A549 (cell line): ENCODE measurements at regions not wholly inside any gene's neighbourhood (a gene's known extent, or its start where the extent isn't known, plus 50 kb on each side); places are given as distances from the start of the nearest gene placed in this dataset.

Experiments used
- ATAC-seq, 2 experiments: fragments of 200-7000 bp in 1 of 2; fragments of >200 bp in 1 of 2; cut with Nextera tagmentation in 1 of 2; cut with Tn5 transposase in 1 of 2; 3 replicates each; pipeline versions ENCODE4 v1.8.0 to v1.9.1; 2018 to 2020; ENCODE audit warnings: mild to moderate bottlenecking in 1 of 2, moderate library complexity in 1 of 2
- CTCF ChIA-PET: fragments of 300-600 bp; sonication (Branson Sonifier 250); formaldehyde crosslinking; extraction: SDS; loops from one replicate; lab custom pipeline; 2021; ENCODE audit warnings: antibody characterized with exemption, inconsistent platforms; lab: Yijun Ruan, JAX
- POLR2A ChIA-PET: fragments of 350-600 bp; formaldehyde crosslinking; extraction: SDS; loops from one replicate; lab custom pipeline; 2021; ENCODE audit warnings: antibody characterized with exemption, inconsistent platforms; lab: Yijun Ruan, JAX
- DNase-seq, 2 experiments: peaks; one replicate each; pipeline versions ENCODE4 v3.0.0 to v3.0.0-alpha.2; 2011 to 2016; ENCODE audit warnings: low read depth in 1 of 2, low spot score in 1 of 2
- FAIRE-seq: peaks from 2 replicates; lab custom pipeline; 2011; peaks lifted over from hg19 to GRCh38; lab: Jason Lieb, UNC
- H3K27ac ChIP-seq, 2 experiments: fragments of >200 bp; sonication (Bioruptor Twin); formaldehyde crosslinking; 3 replicates each; pipeline ENCODE4 v1.5.1; 2016 to 2017
- H3K4me1 ChIP-seq: fragments of >200 bp; sonication (Bioruptor Twin); formaldehyde crosslinking; 3 replicates; pipeline ENCODE4 v1.6.1; 2016
- H3K4me2 ChIP-seq: fragments of >200 bp; sonication (Bioruptor Twin); formaldehyde crosslinking; 3 replicates; pipeline ENCODE4 v1.6.1; 2016
- H3K4me3 ChIP-seq: fragments of >200 bp; sonication (Bioruptor Twin); formaldehyde crosslinking; 3 replicates; pipeline ENCODE4 v1.5.1; 2016
- H3K9me3 ChIP-seq: fragments of >200 bp; sonication (Bioruptor Twin); formaldehyde crosslinking; 3 replicates; pipeline ENCODE4 v1.6.1; 2016
- BHLHE40 ChIP-seq: IDR thresholded peaks from 2 replicates; pipeline ENCODE4 v1.6.1; 2012; ENCODE audit warnings: low read depth, low read length, inconsistent platforms
- FOSL2 ChIP-seq, 2 experiments: fragments of 450-650 bp in 1 of 2; fragments of >200 bp in 1 of 2; sonication (Bioruptor Twin) in 1 of 2; formaldehyde crosslinking; IDR thresholded peaks; 2 replicates each; pipeline versions ENCODE4 v1.5.0 to v1.6.1; 2016 to 2020; ENCODE audit warnings: mild to moderate bottlenecking in 1 of 2, moderate library complexity in 1 of 2
- HDAC2 ChIP-seq: fragments of 200-600 bp; sonication (generic); IDR thresholded peaks from 2 replicates; pipeline ENCODE4 v1.6.1; 2016
- HES2 ChIP-seq: fragments of >200 bp; sonication (Bioruptor Twin); formaldehyde crosslinking; IDR thresholded peaks from 2 replicates; pipeline ENCODE4 v1.6.1; 2016
- HEYL ChIP-seq: fragments of 250-450 bp; sonication (Bioruptor Pico); IDR thresholded peaks from 2 replicates; pipeline ENCODE4 v1.8.0; 2021; ENCODE audit warnings: mild to moderate bottlenecking, moderate library complexity
- HOXB13 ChIP-seq: fragments of 250-450 bp; sonication (Bioruptor Pico); IDR thresholded peaks from 2 replicates; pipeline ENCODE4 v1.5.0; 2020; ENCODE audit warnings: low read depth, mild to moderate bottlenecking, moderate library complexity
- HOXB5 ChIP-seq: fragments of 250-450 bp; sonication (Bioruptor Pico); IDR thresholded peaks from 2 replicates; pipeline ENCODE4 v1.5.0; 2020; ENCODE audit warnings: mild to moderate bottlenecking, moderate library complexity
- JUNB ChIP-seq: fragments of >200 bp; sonication (Bioruptor Twin); formaldehyde crosslinking; IDR thresholded peaks from 2 replicates; pipeline ENCODE4 v1.6.1; 2016
- KDM1A ChIP-seq: fragments of 200-600 bp; sonication (generic); IDR thresholded peaks from 2 replicates; pipeline ENCODE4 v1.6.1; 2016; ENCODE audit warnings: low read depth, mild to moderate bottlenecking
- MAFK ChIP-seq: fragments of 450-650 bp; IDR thresholded peaks from 2 replicates; pipeline ENCODE4 v1.6.1; 2014; ENCODE audit not compliant: partially characterized antibody
- POLR2A ChIP-seq: IDR thresholded peaks from 2 replicates; pipeline ENCODE4 v1.6.1; 2012; ENCODE audit warnings: mild to moderate bottlenecking, low read length
- RAD21 ChIP-seq, 2 experiments: fragments of >200 bp in 1 of 2; sonication (Bioruptor Twin) in 1 of 2; formaldehyde crosslinking in 1 of 2; IDR thresholded peaks in 1 of 2; conservative IDR thresholded peaks in 1 of 2; 2 replicates in 1 of 2; 3 replicates in 1 of 2; pipeline ENCODE4 v1.6.1; 2012 to 2018; ENCODE audit warnings: inconsistent platforms in 1 of 2
- RFX5 ChIP-seq: fragments of 450-650 bp; IDR thresholded peaks from 2 replicates; pipeline ENCODE4 v1.7.1; 2014; ENCODE audit warnings: antibody characterized with exemption, mild to moderate bottlenecking, moderate library complexity
- RNF2 ChIP-seq: fragments of 200-600 bp; sonication (generic); IDR thresholded peaks from 2 replicates; pipeline ENCODE4 v1.6.1; 2016; ENCODE audit warnings: low read depth, mild to moderate bottlenecking, antibody characterized with exemption, moderate library complexity, borderline replicate concordance
- SREBF2 ChIP-seq: fragments of 450-650 bp; IDR thresholded peaks from 2 replicates; pipeline ENCODE4 v1.6.1; 2014; ENCODE audit warnings: mild to moderate bottlenecking, moderate library complexity
- ZFP36 ChIP-seq: fragments of 450-650 bp; IDR thresholded peaks from 2 replicates; pipeline ENCODE4 v1.6.1; 2014; ENCODE audit warnings: borderline replicate concordance; ENCODE audit not compliant: partially characterized antibody
- ZNF302 ChIP-seq: fragments of 250-450 bp; sonication (Bioruptor Pico); IDR thresholded peaks from 2 replicates; pipeline ENCODE4 v1.9.0; 2021; ENCODE audit warnings: inconsistent platforms, mild to moderate bottlenecking, moderate library complexity
- WGBS: methylation state at CpG from one replicate; pipeline ENCODE4 v1.1.6; 2017; ENCODE audit errors: missing lambda C conversion rate; 5-methylcytosine and 5-hydroxymethylcytosine counted together

GRCh38 chr22:48579043-48579927 is 1248.4 kb downstream of the BRD1 start (continued):
- no peak for TF ChIP-seq HES2

- TF ChIP-seq RNF2 (no peak), KDM1A (no peak), SREBF2 (no peak), ZFP36 (no peak), HOXB5 (CRISPR knock-in tag) (no peak), HOXB13 (CRISPR knock-in tag) (no peak), FOSL2 (IDR thresholded peaks at IDR 0.05) (no peak), FOSL2 (CRISPR knock-in tag; IDR thresholded peaks at IDR 0.05) (no peak)
- ChIA-PET CTCF (interaction anchor here (0.9 to 3.0 kb wide), 5 partner anchors 15 to 727 kb away, joined by 3 to 20 read pairs (median 5); no protein-coding TSS in a partner anchor), POLR2A (no interaction called here)
- WGBS: 94% methylated on average over 12 of the region's 24 CpGs
- 0 out of 3 replicates have a peak, but pooled peaks cover 4% of the 10 kb centered on the region for H3K4me1 ChIP-seq
- DNase-seq (no peak), ATAC-seq (no peak), FAIRE-seq (no peak)
- H3K4me2 ChIP-seq: no peak overlapping the region
- no peak overlapping the region for H3K27ac ChIP-seq
- H3K4me3 ChIP-seq: no peak overlapping the region
- no peaks in the 10 kb centered on the region for H3K9me3 ChIP-seq
Observed at GRCh38 chr22:48578138-48579042, 1249.3 kb downstream of the BRD1 start.

- Histone ChIP-seq H3K4me1 (0 out of 3 replicates have a peak, but pooled peaks cover 4% of the 10 kb centered on the region), H3K9me3 (no peaks in the 10 kb centered on the region), H3K4me2 (no peak overlapping the region), H3K4me3 (no peak overlapping the region), H3K27ac (no peak overlapping the region)
- ATAC-seq: no peak
- POLR2A ChIA-PET: interaction anchor here (0.5 kb wide), 1 partner anchor 734 kb away, joined by 3 read pairs; no protein-coding TSS in a partner anchor
- TF ChIP-seq JUNB: no peak
- no peak for TF ChIP-seq HDAC2
- no peak for TF ChIP-seq RFX5
- no peak for TF ChIP-seq POLR2A
- no peak for TF ChIP-seq HEYL (CRISPR knock-in tag)
- no peak for TF ChIP-seq ZNF302 (CRISPR knock-in tag)
- no peak for TF ChIP-seq MAFK
- WGBS: 80% methylated on average over 1 of the region's 8 CpGs
- no peak for DNase-seq
- CTCF ChIA-PET: interaction anchor here (0.8 to 3.0 kb wide), 6 partner anchors 15 to 1055 kb away, joined by 3 to 20 read pairs (median 4); no protein-coding TSS in a partner anchor
- no peak for FAIRE-seq
Observed at GRCh38 chr22:48577691-48578090, 1250.0 kb downstream of the BRD1 start.

- peak overlapping the region; percentile 84 for H3K4me2 ChIP-seq
- H3K4me1 ChIP-seq: 0 out of 3 replicates have a peak, but pooled peaks cover 4% of the 10 kb centered on the region
- CTCF ChIA-PET: interaction anchor here (0.6 to 3.0 kb wide), 13 partner anchors 13 to 1056 kb away, joined by 3 to 20 read pairs (median 3); no protein-coding TSS in a partner anchor
- 81% methylated on average over 15 of the region's 29 CpGs for WGBS
- H3K4me3 ChIP-seq: no peak overlapping the region
- POLR2A ChIA-PET: interaction anchor here (0.5 kb wide), 1 partner anchor 734 kb away, joined by 3 read pairs; no protein-coding TSS in a partner anchor
- peak overlapping the region in 1 of 2 experiments; percentile 91; a peak in 1 of 6 replicates for H3K27ac ChIP-seq
- no peak for DNase-seq
- TF ChIP-seq BHLHE40 (no peak), RAD21 (conservative IDR thresholded peaks at IDR 0.05 in 1 of 2, IDR thresholded peaks at IDR 0.05 in 1 of 2) (peak in 1 of 2 experiments; percentile 7; a peak in 1 of 5 replicates)
- H3K9me3 ChIP-seq: no peaks in the 10 kb centered on the region
- ATAC-seq: peak in 1 of 2 experiments; percentile 25; a peak in 2 of 6 replicates
- no peak for FAIRE-seq
Observed at GRCh38 chr22:48577014-48577690, 1250.5 kb downstream of the BRD1 start.
